ENCODE measurements at regions not wholly inside any gene's neighbourhood (a gene's known extent, or its start where the extent isn't known, plus 50 kb on each side); places are given as distances from the start of the nearest gene placed in this dataset.

DNA sequence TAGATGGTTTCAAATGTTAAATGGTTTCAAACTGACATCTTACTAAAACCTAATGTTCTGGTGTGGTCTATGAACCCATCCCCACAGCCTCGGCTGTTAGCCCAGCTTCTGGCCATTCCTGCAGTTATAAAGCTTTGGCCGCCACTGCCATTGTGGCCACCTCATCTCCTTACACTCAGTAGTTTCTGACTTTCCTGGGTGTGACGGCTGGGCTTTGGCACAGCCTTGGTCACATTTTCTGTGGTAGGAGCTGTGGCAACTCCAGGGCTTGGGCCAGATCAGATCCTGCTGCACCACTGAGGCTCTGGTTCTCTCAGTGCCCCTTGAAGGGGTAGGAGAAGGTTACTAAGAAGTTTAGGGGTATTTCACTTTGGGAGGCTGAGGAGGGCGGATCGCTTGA is 84.2 kb upstream of the STXBP6 start:
- no peak for DNase-seq

GRCh38 chr14:25132732-25133422 is 82.9 kb upstream of the STXBP6 start:
- peak; percentile 46 to 58 for DNase-seq

GRCh38 chr14:25132094-25132493 is 82.1 kb upstream of the STXBP6 start:
- DNase-seq = no peak

DNA sequence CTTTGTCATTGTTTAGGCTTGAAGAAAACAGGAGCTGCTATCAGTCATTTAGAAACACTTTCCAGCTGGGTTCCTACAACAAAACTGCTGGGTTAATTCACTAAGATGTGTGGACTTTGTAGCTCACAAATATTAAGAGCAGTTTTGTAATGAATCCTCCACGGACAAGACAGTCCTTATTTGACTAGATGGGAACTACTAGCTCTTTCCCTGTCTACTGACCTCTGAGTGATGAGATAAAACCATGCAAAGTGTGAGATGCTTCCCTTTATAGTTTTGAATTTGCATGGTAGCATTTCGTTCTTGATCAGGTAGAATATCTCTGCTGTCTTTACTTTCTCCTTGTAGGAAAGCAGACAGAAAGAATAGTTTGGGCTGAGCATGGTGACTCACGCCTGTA is 72.9 kb upstream of the STXBP6 start:
- DNase-seq = no peak

GRCh38 chr14:25122211-25122610 is 72.3 kb upstream of the STXBP6 start:
- DNase-seq = no peak

DNA sequence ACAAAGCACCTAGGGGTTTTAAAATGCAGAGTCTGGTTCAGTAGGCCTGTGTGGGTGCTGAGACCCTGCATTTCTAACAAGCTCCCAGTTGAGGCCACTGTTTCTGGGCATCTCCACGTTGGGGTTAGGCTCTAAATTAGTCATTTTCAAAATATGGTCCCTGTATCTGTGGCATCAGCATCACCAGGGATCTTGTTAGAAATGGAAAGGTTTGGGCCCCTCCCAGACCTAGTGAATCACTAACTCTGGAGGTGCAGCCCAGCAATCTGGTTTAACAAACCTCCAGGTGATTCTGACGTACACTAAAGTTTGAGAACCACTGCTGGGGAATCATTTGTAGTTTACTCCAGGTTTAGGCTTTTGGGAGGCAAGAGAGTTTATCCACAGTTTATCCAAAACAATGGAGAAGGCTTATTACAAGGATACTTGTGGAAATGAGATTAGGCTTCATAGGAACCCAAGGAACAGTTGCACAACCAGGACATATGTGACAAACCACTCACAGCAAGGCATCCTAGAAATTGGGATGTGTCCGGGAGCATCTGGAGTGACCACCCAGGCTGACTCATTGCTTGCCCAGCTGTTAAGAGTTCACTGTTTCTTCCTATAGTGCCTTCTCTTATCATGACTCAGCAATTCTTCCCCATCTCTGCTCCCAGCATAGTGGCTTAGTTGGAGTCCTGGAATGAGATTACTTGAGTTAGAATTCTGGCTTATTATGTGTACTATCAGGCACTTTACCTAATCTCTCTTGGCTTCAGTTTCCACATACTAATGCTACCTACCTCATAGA is 71.6 kb upstream of the STXBP6 start:
- DNase-seq = no peak

- no peak for DNase-seq
Measured at GRCh38 chr14:25120261-25120660, 70.3 kb upstream of the STXBP6 start.

GRCh38 chr14:25118671-25119070 is 68.7 kb upstream of the STXBP6 start:
- DNase-seq = no peak

- no peak for DNase-seq
Measured at GRCh38 chr14:25117342-25117741, 67.4 kb upstream of the STXBP6 start.

DNA sequence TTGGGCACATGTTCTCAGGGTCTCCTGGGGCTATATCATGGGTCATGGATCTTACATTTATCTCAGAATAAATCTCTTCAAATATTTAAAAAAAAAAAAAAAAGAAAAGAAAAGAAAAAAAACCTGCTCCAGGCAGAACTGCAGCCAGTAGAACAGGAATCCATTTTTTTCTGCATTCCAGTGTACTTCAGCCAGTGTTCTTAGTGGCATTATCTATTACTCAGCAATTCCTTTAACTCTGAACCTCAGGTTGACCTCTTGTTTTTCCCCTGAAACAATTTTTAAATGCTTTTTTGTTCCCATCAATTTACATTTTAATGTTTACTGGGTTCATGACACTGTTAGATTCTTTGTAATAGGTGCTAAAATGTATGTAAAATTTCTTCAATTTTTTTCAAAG is 66.7 kb upstream of the STXBP6 start:
- no peak for DNase-seq

DNA sequence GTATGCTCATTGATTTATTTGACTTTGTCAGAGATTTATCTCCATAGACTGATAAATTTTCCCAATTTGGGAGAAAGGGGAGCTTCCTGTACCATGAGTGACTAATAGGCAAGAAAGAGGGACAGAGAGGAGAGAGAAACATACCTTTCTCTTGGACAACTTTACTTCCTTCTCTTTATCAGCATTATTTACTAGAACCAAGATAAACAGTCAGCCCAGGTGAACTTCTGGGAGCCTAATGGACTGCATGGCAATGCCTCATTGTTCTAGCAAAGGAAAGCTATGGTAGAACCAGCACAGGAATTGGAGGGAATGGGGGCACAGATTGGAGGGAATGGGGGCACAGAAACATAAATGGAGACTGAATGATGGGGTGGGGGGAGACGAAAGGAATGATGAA is 63.4 kb upstream of the STXBP6 start:
- no peak for DNase-seq

- DNase-seq = no peak
Measured at GRCh38 chr14:25111061-25111601, 61.2 kb upstream of the STXBP6 start.

DNA sequence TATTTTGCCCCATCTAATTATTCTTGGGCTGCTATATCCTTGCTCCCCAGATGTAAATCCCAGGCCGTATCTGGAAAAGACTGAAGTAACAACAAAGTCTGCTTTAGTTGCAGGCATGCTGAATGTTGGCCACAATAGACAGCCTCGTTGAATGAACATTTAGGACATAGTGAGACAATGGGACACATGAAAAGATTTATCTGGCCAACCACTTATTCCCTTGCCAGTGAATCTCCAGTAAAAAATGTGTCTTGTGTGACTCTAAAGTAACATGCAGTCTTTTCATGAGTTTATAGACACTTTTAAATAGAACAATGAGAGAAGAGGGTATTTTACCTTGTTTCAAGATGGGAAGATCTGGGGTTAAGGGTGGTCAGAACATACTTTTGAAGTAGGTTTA is 60.2 kb upstream of the STXBP6 start:
- no peak for DNase-seq

GRCh38 chr14:25108959-25109358 is 59.0 kb upstream of the STXBP6 start:
- DNase-seq = no peak

- no peak for DNase-seq
Measured at GRCh38 chr14:25108291-25108690, 58.3 kb upstream of the STXBP6 start.

DNA sequence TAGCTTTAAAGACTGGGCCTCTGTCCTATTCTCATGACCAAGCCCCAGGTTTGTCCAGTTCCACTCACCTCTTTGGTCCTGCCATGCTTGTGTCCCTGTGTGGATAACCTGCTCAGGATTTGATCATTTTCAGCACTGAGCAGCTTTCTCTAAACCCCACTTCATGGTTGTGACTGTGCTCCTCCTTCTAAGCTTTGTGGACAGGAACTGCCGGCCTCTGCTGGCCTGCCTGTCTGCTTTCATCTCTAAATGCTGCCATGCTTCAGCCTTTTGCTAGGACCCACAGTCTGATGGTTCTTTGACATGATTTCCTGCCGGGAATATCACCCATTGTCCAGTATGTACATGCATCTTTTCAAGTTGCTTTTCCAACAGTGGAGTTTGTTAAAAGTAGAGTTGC is 53.9 kb upstream of the STXBP6 start:
- DNase-seq = no peak

- DNase-seq = no peak
Measured at GRCh38 chr14:25103271-25103670, 53.3 kb upstream of the STXBP6 start.

- DNase-seq = no peak
Measured at GRCh38 chr14:25102788-25103187, 52.8 kb upstream of the STXBP6 start.

DNA sequence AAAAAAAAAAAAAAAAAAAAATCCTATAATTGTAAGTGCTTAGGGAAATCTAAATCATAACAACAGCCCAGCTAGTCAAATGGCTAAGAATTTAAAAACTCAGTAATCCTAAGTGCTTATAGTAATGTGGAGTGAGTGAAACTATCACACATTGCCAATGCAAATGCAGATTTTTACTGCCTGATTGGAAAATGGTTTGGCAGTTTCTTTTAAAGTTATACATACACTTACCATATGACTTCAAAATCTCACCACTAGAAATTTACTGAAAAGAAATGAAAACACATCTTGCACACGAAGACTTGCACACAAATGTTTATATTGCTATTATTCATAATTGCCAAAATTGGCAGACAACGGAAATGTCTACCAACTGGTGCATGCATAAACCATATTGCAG is 51.3 kb upstream of the STXBP6 start:
- no peak for DNase-seq

All from activated T-cell treated with anti-CD3 and anti-CD28 coated beads, Interleukin-2, amount 50 U/mL, for 48 hours (primary cell).